Left lung (tissue), 4 donors: ENCODE measurements at regions not wholly inside any gene's neighbourhood (a gene's known extent, or its start where the extent isn't known, plus 50 kb on each side); places are given as distances from the start of the nearest gene placed in this dataset.
A peak's percentile ranks its signal among the peaks of the same experiment; 100 is the strongest.

Experiments used
- ATAC-seq: fragments of 200-7000 bp; cut with Tn5 transposase; one replicate; pipeline ENCODE4 v1.9.1; 2020; ENCODE audit warnings: moderate library complexity
- DNase-seq, 4 donors: peaks; one replicate each; pipeline ENCODE4 v3.0.0-alpha.2; 2013 to 2020
- H3K27ac ChIP-seq, 2 donors: fragments of 200-600 bp; sonication (generic) in 1 of 2; one replicate each; pipeline versions ENCODE4 v1.5.0 to v1.8.0; 2020 to 2021
- H3K27me3 ChIP-seq, 2 donors: fragments of 200-600 bp; sonication (generic) in 1 of 2; one replicate each; pipeline versions ENCODE4 v1.5.0 to v1.8.0; 2020 to 2021
- H3K36me3 ChIP-seq, 2 donors: fragments of 200-600 bp; sonication (generic) in 1 of 2; one replicate each; pipeline versions ENCODE4 v1.5.0 to v1.8.0; 2020 to 2021
- H3K4me1 ChIP-seq, 2 donors: fragments of 200-600 bp; one replicate each; pipeline ENCODE4 v1.8.0; 2021
- H3K4me3 ChIP-seq, 2 donors: fragments of 200-600 bp; sonication (generic) in 1 of 2; one replicate each; pipeline versions ENCODE4 v1.5.0 to v1.8.0; 2020 to 2021; ENCODE audit warnings: mild to moderate bottlenecking in 1 of 2
- H3K9me3 ChIP-seq, 2 donors: fragments of 200-600 bp; sonication (generic) in 1 of 2; one replicate each; pipeline versions ENCODE4 v1.5.0 to v1.8.0; 2020 to 2021
- CTCF ChIP-seq, 2 donors: fragments of 200-600 bp; sonication (generic) in 1 of 2; IDR thresholded peaks; one replicate each; pipeline versions ENCODE4 v1.5.0 to v1.8.0; 2021; ENCODE audit warnings: antibody characterized with exemption in 2 of 2
- intact Hi-C, 2 donors: fragments of 100-400 bp; cut with DNase I; formaldehyde crosslinking; loops; one replicate each; pipeline versions ENCODE4 v1.11.2 to v1.14.2; 2022
- donor health status: DM: no; HTN: yes; CAD: no.
- donor health status: DM: no; HTN: no; CAD: no.

GRCh38 chr7:22895140-22895827, 72.6 kb upstream of the TOMM7 start:
- Histone ChIP-seq H3K27me3 (no peaks in the 10 kb centered on the region), H3K9me3 (no peaks in the 10 kb centered on the region), H3K36me3 (no peaks in the 10 kb centered on the region), H3K4me3 (no peak overlapping the region), H3K27ac (no peak overlapping the region), H3K4me1 (no peaks in the 10 kb centered on the region)
- intact Hi-C loops, result no loop called here
- DNase-seq, result no peak
- ATAC-seq, result no peak
- TF ChIP-seq CTCF (IDR thresholded peaks at IDR 0.05), result no peak

- H3K27ac ChIP-seq, result no peak overlapping the region
- H3K4me1 ChIP-seq, result no peaks in the 10 kb centered on the region
- no peaks in the 10 kb centered on the region for H3K36me3 ChIP-seq
- TF ChIP-seq CTCF (IDR thresholded peaks at IDR 0.05), result no peak
- H3K4me3 ChIP-seq, result no peak overlapping the region
- no peaks in the 10 kb centered on the region for H3K27me3 ChIP-seq
- intact Hi-C loops, result no loop called here
- DNase-seq (no peak), ATAC-seq (no peak)
- H3K9me3 ChIP-seq, result no peaks in the 10 kb centered on the region
Measured at GRCh38 chr7:22894546-22894945, 71.9 kb upstream of the TOMM7 start.

GRCh38 chr7:22890773-22891172, 68.1 kb upstream of the TOMM7 start:
- H3K27ac ChIP-seq, result no peak overlapping the region
- no peaks in the 10 kb centered on the region for H3K27me3 ChIP-seq
- intact Hi-C loops, result no loop called here
- TF ChIP-seq CTCF (IDR thresholded peaks at IDR 0.05), result no peak
- ATAC-seq (no peak), DNase-seq (no peak)
- peaks cover 0 to 6% of the 10 kb centered on the region in 2 donors for H3K4me1 ChIP-seq
- no peak overlapping the region for H3K4me3 ChIP-seq
- no peaks in the 10 kb centered on the region for H3K9me3 ChIP-seq
- H3K36me3 ChIP-seq, result no peaks in the 10 kb centered on the region

GRCh38 chr7:22885797-22886261, 63.2 kb upstream of the TOMM7 start:
- intact Hi-C loops, result no loop called here
- Histone ChIP-seq H3K4me1 (peaks cover 0 to 6% of the 10 kb centered on the region in 2 donors), H3K36me3 (no peaks in the 10 kb centered on the region), H3K9me3 (no peaks in the 10 kb centered on the region), H3K27me3 (no peaks in the 10 kb centered on the region), H3K4me3 (no peak overlapping the region), H3K27ac (no peak overlapping the region)
- no peak for TF ChIP-seq CTCF (IDR thresholded peaks at IDR 0.05)
- peak; percentile 16 for ATAC-seq
- no peak for DNase-seq

GRCh38 chr7:22884911-22885788, 62.5 kb upstream of the TOMM7 start:
- H3K4me3 ChIP-seq, result no peak overlapping the region
- H3K27me3 ChIP-seq, result no peaks in the 10 kb centered on the region
- H3K9me3 ChIP-seq, result no peaks in the 10 kb centered on the region
- ATAC-seq, result no peak
- DNase-seq, result no peak
- no peak for TF ChIP-seq CTCF (IDR thresholded peaks at IDR 0.05)
- no peak overlapping the region for H3K27ac ChIP-seq
- H3K4me1 ChIP-seq, result peaks cover 0 to 6% of the 10 kb centered on the region in 2 donors
- intact Hi-C loops, result no loop called here
- H3K36me3 ChIP-seq, result no peaks in the 10 kb centered on the region
